HG03558 (cell line): ENCODE measurements at regions not wholly inside any gene's neighbourhood (a gene's known extent, or its start where the extent isn't known, plus 50 kb on each side); places are given as distances from the start of the nearest gene placed in this dataset.
"Not testable (repeated sequence)": the region's sequence is repeated elsewhere in the genome, so short reads cannot be mapped to it uniquely, and the experiment has no call there.

Experiments used
- ATAC-seq: cut with Tn5 transposase; IDR thresholded peaks from one replicate; pipeline ENCODE4 v1.9.1; 2021; ENCODE audit warnings: moderate number of reproducible peaks; ENCODE audit not compliant: unreplicated experiment; ENCODE audit errors: extremely low read depth

DNA sequence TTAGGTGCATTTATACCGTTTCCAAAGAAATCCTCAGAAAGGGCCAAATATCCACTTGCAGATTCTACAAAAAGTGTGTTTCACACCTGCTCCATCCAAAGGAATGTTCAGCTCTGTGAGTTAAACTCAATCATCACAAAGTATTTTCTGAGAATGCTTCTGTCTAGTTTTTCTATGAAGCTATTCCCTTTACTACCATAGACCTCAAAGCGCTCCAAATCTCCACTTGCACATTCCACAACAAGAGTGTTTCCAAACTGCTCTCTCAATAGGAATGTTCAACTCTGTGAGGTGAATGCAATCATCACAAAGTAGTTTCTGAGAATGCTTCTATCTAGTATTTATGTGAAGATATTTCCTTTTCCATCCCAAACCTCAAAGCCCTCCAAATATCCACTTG is 412.7 kb upstream of the WSB1 start:
- not testable (repeated sequence) for ATAC-seq

DNA sequence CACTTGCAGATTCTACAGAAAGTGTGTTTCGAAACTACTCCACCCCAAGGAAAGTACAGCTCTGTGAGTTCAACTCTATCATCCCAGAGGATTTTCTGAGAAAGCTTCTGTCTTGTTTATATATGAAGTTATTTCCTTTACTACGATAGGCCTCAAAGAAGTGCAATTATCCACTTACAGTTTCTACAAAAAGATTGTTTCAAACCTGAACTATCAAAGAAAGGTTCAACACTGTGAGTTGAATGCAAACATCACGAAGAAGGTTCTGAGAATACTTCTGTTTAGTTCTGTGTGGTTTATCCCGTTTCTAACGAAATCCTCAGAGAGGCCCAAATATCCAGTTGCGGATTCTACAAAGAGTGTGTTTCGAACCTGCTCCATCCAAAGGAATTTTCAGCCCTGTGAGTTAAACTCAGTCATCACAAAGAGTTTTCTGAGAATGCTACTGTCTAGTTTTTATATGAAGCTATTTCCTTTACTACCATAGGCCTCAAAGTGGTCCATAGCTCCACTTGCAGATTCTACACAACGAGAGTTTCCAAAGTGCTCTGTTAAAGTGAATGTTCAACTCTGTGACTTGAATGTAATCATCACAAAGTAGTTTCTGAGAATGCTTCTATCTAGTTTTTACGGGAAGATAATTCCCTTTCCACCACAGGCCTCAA is 411.7 kb upstream of the WSB1 start:
- ATAC-seq = peak; percentile 33

DNA sequence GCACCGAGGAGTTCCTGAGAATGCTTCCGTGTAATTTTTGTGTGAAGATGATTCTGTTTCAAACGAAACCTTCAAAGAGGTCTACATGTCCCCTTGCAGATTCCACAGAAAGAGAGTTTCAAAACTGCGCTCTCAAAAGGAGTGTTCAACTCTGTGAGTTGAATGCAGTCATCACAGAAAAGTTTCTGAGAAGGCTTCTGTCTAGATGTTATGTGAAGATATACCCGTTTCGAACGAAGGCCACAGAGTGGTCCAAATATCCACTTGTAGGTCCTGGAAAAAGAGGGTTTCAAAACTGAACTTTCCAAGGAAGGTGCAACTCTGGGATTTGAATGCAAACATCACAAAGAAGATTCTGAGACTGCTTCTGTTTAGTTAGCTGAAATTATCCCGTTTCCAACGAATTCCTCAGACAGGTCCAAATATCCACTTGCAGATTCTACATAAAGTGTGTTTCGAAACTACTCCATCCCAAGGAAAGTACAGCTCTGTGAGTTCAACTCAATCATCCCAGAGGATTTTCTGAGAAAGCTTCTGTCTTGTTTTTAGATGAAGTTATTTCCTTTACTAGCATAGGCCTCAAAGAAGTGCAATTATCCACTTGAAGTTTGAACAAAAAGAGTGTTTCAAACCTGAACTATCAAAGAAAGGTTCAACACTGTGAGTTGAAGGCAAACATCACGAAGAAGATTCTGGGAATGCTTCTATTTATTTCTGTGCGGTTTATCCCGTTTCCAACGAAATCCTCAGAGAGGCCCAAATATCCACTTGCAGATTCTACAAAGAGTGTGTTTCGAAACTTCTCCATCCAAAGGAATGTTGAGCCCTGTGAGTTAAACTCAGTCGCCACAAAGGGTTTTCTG is 409.8 kb upstream of the WSB1 start:
- ATAC-seq = not testable (repeated sequence)

DNA sequence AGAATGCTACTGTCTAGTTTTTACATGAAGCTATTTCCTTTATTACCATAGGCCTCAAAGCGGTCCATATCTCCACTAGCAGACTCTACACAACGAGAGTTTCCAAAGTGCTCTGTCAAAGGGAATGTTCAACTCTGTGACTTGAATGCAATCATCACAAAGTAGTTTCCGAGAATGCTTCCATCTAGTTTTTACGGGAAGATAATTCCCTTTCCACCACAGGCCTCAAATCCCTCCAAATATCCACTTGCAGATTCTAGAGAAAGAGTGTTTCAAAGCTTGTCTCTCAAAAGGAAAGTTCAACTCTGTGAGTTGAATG is 409.2 kb upstream of the WSB1 start:
- ATAC-seq = not testable (repeated sequence)

DNA sequence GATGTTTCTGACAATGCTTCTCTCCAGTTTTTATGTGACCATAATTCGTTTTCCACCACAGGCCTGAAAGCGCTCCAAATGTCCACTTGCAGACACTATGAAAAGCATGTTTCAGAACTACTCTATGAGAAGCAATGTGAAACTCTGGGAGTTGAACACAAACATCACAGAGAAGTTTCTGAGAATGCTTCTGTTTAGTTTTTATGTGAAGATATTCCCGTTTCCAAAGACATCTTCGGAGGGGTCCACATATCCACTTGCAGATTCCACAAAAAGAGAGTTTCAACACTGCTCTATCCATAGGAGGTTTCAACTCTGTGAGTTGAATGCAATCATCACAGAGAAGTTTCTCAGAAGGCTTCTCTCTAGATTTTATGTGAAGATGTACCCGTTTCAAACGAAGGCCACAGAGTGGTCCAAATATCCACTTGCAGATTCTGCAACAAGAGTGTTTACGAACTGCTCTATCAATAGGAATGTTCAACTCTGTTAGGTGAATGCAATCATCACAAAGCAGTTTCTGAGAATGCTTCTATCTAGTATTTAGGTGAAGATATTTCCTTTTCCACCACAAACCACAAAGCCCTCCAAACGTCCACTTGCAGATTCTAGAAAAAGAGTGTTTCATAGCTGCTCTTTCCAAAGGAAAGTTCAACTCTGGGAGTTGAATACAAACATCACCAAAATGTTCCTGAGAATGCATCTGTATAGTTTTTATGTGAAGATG is 408.5 kb upstream of the WSB1 start:
- ATAC-seq = not testable (repeated sequence)
